ENCODE measurements at regions not wholly inside any gene's neighbourhood (a gene's known extent, or its start where the extent isn't known, plus 50 kb on each side); places are given as distances from the start of the nearest gene placed in this dataset.

GRCh38 chr5:28810751-28811136 is 1772.4 kb upstream of the CDH9 start:
- no peak overlapping the region for H3K27ac ChIP-seq (ENCODE audit: insufficient read depth, low read length)
- no peaks in the 10 kb centered on the region for H3K79me2 ChIP-seq (ENCODE audit: control insufficient read depth, insufficient read depth, low read length)
- no peaks in the 10 kb centered on the region for H3K9me3 ChIP-seq (ENCODE audit: control insufficient read depth, insufficient read depth, low read depth, low read length)
- H3K27me3 ChIP-seq (ENCODE audit: control insufficient read depth, insufficient read depth, low read length): no peaks in the 10 kb centered on the region
- no peak for TF ChIP-seq EZH2 (IDR thresholded peaks at IDR 0.05; ENCODE audit: low read length, missing control alignments)
- no peak for TF ChIP-seq CTCF (conservative IDR thresholded peaks at IDR 0.05 in 1 of 2, IDR thresholded peaks at IDR 0.05 in 1 of 2; ENCODE audit: low read depth in 1 of 2, low read length in 2 of 2)
- H3K4me2 ChIP-seq (ENCODE audit: extremely low read depth, insufficient read depth, low read length): no peak overlapping the region
- H3K9ac ChIP-seq (ENCODE audit: insufficient read depth, low read length): no peak overlapping the region
- no peak for DNase-seq (ENCODE audit: low read depth in 2 of 2)
- H3K36me3 ChIP-seq (ENCODE audit: control insufficient read depth, insufficient read depth, low read length): no peaks in the 10 kb centered on the region
- no peaks in the 10 kb centered on the region for H4K20me1 ChIP-seq (ENCODE audit: control insufficient read depth, extremely low read depth, insufficient read depth, low read length)
- no peak overlapping the region for H2AFZ ChIP-seq (ENCODE audit: low read length)
- H3K4me3 ChIP-seq (replicated peaks in 1 of 4; ENCODE audit: control extremely low read depth in 1 of 4, insufficient read depth in 1 of 4, low read depth in 3 of 4, low read length in 4 of 4): no peak overlapping the region
- H3K4me1 ChIP-seq (ENCODE audit: control insufficient read depth, extremely low read depth, insufficient read depth, low read length): no peaks in the 10 kb centered on the region

DNA sequence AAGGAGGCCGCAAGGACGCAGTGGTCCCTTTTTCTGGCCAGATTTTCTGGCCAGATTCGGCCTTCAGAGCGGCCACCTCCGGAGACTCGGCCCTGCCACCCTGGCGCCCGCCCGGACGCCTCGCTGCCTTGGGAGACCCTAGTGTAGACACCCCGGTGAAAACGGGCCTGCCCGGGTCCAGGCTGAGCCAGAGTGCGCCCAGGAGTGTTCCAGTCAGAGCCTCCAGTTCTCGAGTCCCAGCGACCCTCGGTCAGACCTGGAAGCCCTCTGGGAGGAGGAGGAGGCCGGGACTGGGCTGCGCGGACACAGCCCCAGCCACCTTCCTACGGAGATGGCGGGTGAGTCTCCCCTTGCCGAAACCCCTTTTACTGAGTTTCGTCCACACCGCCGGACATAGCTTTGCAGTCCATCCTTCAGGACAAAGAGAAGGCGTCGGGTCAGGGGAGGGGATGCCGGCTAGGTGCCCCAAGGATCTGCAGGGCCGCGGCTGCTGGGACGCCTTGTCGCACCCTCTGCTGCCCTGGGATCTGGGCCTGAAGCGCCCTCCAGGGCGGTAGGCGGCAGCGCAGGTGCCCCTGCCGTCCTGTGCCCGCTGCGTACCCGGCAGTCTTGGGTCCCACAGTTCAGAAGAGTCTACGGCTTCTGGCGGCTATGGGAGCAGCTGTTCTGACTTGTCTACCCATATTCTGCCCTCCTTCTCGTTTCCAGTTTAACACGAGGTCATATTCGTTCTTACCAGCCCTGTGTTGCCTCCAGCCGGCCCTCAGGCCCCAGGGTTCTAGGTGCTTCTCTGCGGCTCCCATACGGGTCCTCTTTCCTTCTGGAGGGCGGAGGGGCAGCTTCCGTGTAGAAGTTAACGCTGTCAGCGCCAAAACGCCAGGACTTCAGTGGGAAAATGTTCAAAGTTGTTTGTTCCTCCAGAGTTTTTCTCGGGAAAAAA is 1771.7 kb upstream of the CDH9 start:
- Histone ChIP-seq H3K79me2 (ENCODE audit: control insufficient read depth, insufficient read depth, low read length) (no peaks in the 10 kb centered on the region), H4K20me1 (ENCODE audit: control insufficient read depth, extremely low read depth, insufficient read depth, low read length) (no peaks in the 10 kb centered on the region), H3K4me2 (ENCODE audit: extremely low read depth, insufficient read depth, low read length) (no peak overlapping the region), H3K27me3 (ENCODE audit: control insufficient read depth, insufficient read depth, low read length) (no peaks in the 10 kb centered on the region), H3K9ac (ENCODE audit: insufficient read depth, low read length) (no peak overlapping the region), H3K27ac (ENCODE audit: insufficient read depth, low read length) (no peak overlapping the region), H2AFZ (ENCODE audit: low read length) (no peak overlapping the region), H3K4me3 (replicated peaks in 1 of 4; ENCODE audit: control extremely low read depth in 1 of 4, insufficient read depth in 1 of 4, low read depth in 3 of 4, low read length in 4 of 4) (no peak overlapping the region), H3K9me3 (ENCODE audit: control insufficient read depth, insufficient read depth, low read depth, low read length) (no peaks in the 10 kb centered on the region), H3K36me3 (ENCODE audit: control insufficient read depth, insufficient read depth, low read length) (no peaks in the 10 kb centered on the region), H3K4me1 (ENCODE audit: control insufficient read depth, extremely low read depth, insufficient read depth, low read length) (no peaks in the 10 kb centered on the region)
- DNase-seq (ENCODE audit: low read depth in 2 of 2): no peak
- TF ChIP-seq EZH2 (IDR thresholded peaks at IDR 0.05; ENCODE audit: low read length, missing control alignments) (no peak), CTCF (conservative IDR thresholded peaks at IDR 0.05 in 1 of 2, IDR thresholded peaks at IDR 0.05 in 1 of 2; ENCODE audit: low read depth in 1 of 2, low read length in 2 of 2) (no peak)

DNA sequence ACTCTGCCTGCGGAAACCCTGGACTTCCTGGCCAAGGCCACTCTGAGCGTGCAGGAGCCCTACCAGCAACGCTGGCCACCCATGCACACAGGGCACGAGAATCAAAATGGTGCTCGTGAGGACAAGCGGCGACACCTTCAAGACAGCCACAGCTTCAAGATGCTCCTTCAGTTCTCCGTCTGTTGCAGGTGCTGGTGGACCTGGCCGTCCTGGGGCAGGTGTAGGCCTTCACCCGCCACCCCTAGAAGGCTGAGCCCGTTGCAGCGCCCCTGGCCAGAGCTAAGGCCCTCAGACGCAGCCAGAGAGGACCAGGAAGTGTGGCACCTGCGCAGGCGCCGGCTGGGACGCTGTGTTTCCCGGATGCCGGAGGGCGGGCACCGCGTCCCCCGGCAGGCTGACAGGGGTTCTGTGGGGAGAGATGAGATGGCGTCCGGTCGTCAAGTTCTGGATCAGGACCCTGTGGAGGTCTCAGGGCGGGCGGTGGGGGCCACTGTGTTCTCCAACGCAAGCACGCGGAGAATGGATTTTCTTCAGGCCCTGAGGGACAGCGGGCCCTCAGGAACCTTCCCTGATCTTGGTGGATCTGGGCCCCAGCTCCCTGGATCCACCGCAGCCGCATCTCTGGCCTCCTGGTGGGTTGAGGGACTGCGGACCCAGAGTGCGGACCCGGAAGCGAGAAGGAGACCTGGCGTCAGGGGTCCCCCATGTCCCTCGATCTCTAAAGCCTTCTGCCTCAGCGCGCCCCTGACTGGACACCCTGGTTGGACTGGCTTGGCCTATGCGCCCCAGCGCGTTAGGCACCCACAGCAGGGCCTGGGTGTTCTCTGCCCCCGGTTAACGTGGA is 1770.8 kb upstream of the CDH9 start:
- no peak overlapping the region for H2AFZ ChIP-seq (ENCODE audit: low read length)

More for the DNA sequence above, 1770.8 kb upstream of the CDH9 start:
- H3K27ac ChIP-seq (ENCODE audit: insufficient read depth, low read length): no peak overlapping the region
- TF ChIP-seq EZH2 (IDR thresholded peaks at IDR 0.05; ENCODE audit: low read length, missing control alignments) (no peak), CTCF (conservative IDR thresholded peaks at IDR 0.05 in 1 of 2, IDR thresholded peaks at IDR 0.05 in 1 of 2; ENCODE audit: low read depth in 1 of 2, low read length in 2 of 2) (no peak)
- H3K36me3 ChIP-seq (ENCODE audit: control insufficient read depth, insufficient read depth, low read length): no peaks in the 10 kb centered on the region
- H4K20me1 ChIP-seq (ENCODE audit: control insufficient read depth, extremely low read depth, insufficient read depth, low read length): no peaks in the 10 kb centered on the region
- no peaks in the 10 kb centered on the region for H3K27me3 ChIP-seq (ENCODE audit: control insufficient read depth, insufficient read depth, low read length)
- H3K9me3 ChIP-seq (ENCODE audit: control insufficient read depth, insufficient read depth, low read depth, low read length): no peaks in the 10 kb centered on the region
- H3K4me2 ChIP-seq (ENCODE audit: extremely low read depth, insufficient read depth, low read length): no peak overlapping the region
- no peaks in the 10 kb centered on the region for H3K4me1 ChIP-seq (ENCODE audit: control insufficient read depth, extremely low read depth, insufficient read depth, low read length)
- no peak overlapping the region for H3K4me3 ChIP-seq (replicated peaks in 1 of 4; ENCODE audit: control extremely low read depth in 1 of 4, insufficient read depth in 1 of 4, low read depth in 3 of 4, low read length in 4 of 4)
- no peaks in the 10 kb centered on the region for H3K79me2 ChIP-seq (ENCODE audit: control insufficient read depth, insufficient read depth, low read length)
- no peak for DNase-seq (ENCODE audit: low read depth in 2 of 2)
- no peak overlapping the region for H3K9ac ChIP-seq (ENCODE audit: insufficient read depth, low read length)

All from fibroblast of lung (primary cell).